ENCODE measurements at regions not wholly inside any gene's neighbourhood (a gene's known extent, or its start where the extent isn't known, plus 50 kb on each side); places are given as distances from the start of the nearest gene placed in this dataset.
"Not testable (repeated sequence)": the region's sequence is repeated elsewhere in the genome, so short reads cannot be mapped to it uniquely, and the experiment has no call there.

DNA sequence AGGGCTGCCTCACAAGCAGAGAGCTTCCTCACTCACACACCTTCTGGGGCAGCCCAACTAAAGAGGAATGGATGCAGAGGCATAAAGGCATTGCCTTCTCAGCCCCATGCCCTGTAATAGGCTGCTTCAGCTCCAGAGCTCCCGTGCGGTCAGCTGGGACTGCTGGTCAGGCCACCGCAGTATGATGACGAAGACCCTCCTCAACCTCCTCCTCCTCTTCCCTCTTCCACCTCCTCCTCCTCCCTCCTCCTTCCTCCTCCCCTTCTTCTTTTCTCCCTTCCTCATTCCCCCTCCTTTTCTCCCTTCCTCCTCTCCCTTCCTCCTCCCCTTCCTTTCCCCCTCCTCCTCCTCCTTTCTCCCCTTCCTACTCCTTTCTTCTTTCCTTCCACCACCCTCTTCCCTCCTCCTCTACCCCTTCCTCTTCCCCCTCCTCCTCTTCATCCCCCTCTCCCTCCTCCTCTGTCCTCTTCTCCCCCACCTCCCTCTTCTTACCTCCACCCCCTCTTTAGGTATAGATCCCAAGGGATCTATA lies 465.3 kb upstream of the CDH4 start:
- DNase-seq, result no peak

DNA sequence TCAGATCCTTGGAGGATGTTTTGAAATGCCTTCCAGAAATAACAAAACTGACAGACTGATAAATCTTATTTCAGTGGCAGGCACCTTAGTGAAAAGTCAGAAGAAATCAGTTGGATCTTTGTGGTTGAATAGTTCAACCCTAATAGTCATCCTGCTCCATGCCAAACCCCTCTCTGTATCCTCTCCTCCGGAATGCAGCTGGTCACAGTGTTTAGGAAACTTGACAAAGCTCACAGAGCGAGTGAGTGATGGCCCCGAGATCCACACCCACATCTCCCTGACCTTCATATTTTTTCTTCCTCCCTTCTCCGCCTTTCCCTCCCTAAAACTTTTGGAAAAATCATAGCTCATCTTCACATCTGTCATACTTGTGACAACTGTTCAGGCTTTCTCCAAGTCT lies 464.8 kb upstream of the CDH4 start:
- no peak for DNase-seq

DNA sequence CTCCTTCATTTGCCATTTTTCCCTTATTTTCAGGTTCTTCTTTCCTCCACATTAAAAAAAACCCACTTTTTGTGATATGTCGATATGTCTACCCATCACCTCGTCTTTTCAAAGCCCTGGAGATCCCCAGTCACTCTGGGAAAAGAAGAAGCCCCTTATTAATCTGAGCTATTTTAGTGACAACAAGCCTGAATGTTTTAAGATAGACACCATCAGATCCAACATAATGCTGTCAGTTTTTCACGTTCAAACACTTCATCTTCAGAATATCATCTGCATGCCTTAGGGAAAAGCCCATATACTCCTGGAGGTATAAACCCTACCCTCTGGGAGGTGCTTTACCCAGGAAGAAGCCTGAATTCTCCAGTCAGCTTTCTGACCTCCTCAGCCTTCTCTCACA lies 464.0 kb upstream of the CDH4 start:
- DNase-seq, result no peak

DNA sequence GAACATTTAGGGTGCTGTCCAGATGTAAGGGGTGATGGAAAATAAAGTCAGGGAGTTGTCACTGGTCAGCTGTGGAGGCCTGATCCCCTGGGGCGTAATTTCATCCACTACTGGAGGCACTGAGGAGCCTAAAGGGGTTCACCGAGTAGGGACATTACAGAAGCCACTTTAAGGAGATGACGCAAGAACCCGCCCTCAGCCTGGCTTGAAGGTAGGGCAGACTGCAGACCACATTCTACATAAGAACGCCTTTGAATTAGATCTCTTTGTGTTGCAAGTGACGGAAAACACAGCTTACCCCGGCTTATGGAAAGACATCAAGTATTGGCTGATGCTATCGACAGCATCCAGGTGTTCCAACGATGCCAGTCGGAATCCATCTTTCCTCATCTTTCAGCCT lies 462.7 kb upstream of the CDH4 start:
- DNase-seq, result no peak

DNA sequence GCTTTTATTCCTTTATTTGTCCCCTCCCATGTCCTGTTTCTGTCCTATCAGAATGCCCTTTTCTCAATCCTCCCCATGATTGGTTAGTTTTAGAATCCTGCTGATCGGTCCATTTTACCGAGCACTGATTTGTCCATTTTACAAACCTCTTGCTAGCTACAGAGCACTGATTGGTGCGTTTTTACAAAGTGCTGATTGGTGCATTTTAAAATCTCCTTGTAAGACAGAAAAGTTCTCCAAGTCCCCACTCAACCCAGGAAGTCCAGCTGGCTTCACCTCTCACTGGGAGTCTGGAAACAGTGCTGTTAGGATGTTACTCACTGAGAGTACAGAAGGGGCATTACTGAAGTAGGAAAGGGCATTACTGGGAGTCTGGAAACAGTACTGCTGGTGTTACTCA lies 461.7 kb upstream of the CDH4 start:
- not testable (repeated sequence) for DNase-seq

DNA sequence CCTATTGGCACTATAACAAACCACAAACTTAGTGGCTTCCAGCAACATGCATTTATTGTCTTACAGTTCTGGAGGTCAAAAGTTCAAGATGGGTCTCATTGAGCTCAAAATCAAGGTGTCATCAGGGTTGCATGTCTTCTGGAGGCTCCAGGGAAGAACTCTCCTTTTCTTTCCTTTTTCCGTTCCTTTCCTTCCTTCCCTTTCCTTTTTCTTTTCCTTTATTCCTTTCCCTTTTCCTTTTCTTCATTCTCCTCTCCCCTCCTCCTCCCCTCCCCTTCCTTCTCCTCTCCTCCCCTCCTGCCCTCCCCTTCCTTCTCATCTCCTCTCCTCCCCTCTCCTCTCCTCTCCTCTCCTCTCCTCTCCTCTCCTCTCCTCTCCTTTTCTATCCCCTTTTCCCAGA lies 460.2 kb upstream of the CDH4 start:
- DNase-seq, result no peak

DNA sequence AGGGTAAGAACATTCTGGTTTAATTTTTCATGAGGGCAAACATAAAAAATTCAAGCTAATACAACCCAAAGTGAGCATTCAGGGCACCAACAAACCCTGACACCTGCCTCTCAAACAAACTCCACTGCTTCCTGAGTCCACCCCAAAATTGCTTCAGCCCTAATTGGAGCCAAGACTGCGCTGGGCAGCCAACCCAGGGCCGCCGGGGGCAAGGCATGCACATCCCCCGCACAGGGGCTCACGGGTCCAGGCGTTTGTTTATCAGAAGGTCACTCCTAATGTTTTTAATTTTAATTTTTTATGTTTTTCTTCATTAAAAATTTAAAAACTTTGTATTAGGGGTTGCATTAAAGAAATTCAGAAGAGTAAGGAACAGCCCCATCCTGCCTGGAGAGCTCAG lies 459.1 kb upstream of the CDH4 start:
- DNase-seq, result no peak

DNA sequence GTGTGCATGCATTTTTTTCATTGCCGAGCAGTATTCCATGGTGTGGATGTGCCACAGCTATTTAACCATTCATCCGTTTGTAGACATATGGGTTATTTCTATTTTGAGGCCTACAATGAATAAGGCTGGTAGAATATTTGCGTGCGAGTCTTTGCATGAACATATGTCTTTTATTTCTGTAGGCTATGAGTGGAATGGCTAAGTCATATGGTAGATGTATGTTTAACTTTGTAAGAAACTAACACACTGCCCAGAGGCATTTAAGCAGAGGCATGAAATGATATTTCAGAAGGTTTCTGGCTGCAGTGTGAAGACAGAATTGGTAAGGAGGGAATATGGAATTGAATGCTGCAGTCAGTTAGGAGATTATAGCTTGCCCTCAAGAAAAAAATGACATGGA lies 457.4 kb upstream of the CDH4 start:
- no peak for DNase-seq

DNA sequence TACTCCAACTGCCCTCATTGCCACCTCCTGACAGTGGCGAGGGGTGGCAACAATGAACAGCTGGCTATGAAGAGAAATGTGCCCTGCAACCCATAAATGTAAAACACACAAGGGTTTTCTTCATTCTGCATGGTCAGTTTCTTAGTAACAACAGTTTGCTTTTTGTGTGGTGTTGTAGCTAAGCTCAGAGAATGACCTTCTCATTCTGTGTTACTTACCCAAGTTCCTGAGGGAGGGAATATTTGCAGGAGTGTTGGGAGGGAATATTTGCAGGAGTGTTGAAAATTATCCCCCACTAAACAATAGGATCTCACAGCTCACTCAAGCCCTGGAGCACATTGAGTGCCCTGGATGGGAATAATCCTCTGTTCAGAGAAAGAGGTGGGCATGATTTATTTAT lies 456.4 kb upstream of the CDH4 start:
- no peak for DNase-seq

DNA sequence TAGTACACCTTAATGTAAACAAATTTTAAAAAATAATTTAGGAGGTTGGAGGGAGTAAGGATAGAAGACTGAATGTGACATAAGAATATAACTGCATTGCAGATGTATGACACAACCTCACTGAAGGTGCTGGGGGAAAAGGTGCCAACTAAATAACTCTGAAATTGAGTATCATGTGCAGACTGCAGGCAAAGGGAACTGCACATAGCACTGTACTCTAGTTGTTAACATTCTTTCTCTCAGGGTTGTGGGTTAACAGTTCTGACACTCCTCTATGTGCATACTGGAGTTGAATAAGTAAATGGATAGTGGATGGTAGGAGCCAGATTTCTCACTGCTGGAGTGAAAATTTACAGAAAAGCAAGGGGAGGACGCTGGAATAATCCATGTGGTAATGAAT lies 451.9 kb upstream of the CDH4 start:
- DNase-seq, result no peak

DNA sequence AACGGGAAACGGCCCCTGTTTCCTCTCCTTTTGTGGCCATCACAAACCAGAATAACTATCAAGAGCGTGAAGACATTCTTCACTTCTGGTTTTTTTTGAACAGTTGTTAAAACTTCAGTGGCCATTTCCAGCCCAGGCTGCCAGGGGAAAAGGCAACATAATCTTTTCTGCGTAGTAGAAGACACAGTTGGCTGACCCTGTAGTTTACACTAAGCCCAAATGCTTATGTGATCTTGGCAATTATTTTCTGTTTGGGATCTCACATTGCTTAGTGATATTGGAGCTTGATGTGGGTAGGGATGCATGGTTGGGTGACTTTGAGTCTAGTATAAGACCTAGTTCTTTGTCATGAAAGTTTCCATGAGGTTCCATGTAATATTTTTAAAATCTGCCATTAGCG lies 449.4 kb upstream of the CDH4 start:
- no peak for DNase-seq

DNA sequence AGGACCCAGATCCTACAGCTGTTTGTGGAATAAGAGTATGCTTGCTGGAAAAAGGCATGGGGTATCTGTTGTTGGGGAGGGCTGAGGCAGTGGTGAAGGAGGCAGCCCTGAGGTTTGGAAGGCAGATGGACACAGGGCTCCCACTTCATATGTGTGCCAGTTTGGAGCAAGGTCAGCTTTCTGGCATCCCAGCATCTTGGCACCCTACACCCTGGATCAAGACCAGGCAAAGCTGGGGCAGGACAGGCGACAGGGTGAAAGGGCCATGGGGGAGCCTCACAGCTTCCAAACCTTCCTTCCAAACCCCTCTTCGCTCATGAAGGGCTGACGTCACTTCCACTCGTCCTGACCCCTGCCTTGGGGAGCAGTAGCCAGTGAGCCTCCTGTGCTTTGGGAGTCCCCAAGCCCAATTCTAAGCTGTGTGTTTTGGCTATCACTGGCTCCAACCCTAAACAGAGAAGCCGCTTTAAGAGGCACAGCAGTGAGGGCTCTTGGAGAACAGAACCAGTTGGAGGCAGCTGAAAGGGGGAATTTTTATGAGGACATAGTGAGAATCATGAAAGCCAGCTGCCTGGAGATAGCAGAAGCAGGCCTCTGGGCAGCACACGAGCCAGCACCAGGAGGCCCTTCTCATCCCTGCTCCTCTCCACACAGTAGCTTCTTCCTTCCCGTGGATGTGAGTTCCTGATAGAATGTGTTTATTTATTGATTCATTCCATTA lies 448.6 kb upstream of the CDH4 start:
- no peak for DNase-seq

DNA sequence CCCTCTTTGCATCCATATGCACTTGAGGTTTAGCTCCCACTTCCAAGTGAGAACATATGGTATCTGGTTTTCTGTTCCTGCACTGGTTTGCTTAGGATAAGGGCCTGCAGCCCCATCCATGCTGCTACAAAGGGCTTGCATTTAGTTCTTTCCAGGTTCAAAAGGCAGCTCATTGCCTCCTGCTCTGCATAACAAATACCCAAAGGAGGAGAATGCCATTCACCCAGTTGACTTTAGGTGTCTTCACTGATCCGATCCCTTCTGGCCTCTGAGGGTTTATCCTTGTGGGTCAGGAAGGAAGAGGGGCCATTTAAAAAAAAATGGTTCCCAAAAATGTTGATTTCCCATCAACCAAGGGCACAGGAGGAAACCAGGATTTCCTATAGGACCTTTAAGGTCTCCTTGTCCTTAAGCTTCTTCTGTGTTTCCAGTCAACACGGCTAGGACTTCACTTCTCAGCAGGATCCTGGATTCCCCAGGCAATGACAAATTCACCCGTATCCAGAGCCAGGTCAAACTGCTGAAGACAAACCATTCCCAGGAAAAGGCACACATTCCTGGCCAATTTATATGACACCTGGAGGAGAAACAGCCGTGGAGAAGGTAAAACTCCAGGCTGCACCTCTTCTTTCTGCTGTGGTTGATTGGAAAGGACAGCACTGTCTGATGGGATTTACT lies 447.7 kb upstream of the CDH4 start:
- no peak for DNase-seq

DNA sequence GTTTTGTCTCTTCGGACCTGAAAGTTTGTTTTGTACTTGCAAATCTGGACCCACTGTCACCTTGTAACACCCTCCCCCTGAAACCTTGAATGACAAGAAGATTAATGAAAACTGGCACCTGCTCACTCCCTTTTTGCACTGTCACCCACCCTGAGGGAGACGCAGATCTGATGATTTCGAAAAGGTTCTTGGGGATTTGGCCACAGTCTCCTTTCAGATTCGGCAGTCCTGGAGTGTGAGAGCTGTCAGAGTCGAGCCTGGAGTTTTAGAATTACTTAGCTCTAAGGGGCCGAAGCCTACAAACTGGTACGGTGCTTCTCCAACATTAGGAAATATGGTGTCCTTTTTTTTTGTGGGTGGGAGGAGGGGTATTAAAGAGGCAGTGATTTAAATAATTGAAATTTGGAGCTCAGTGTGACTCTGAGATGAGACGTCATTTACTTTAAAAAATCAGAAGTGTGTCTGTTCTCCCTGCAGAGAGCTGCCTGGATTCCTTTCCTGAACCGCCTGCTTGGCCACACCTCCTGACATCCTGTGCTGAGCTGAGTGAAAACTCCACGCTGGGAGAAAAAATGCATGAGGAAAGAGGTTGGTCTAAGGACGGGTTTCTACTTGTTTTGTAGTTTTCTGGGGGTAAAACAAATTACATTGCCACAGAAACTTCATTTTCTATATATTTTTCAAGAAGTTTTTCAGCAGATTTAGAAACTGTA lies 447.0 kb upstream of the CDH4 start:
- no peak for DNase-seq

DNA sequence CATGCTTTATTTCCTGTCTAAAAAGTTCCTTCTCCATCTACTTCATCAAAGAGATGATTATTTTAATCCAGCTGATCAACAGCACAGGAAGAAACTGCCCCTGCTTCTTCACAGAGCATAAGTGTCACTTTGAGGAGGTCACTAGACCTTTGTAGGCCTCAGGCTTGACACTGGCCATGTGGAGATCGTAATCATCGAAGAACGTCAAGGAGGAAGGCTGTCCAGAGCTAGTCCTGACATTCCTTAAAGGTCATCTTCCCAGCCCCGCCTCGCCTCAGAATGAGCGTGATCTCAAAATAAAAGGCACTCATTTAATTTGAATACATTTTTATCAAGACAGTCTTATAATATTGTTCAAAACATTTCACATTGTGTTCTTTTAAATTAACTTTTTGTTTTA lies 445.7 kb upstream of the CDH4 start:
- DNase-seq, result no peak

DNA sequence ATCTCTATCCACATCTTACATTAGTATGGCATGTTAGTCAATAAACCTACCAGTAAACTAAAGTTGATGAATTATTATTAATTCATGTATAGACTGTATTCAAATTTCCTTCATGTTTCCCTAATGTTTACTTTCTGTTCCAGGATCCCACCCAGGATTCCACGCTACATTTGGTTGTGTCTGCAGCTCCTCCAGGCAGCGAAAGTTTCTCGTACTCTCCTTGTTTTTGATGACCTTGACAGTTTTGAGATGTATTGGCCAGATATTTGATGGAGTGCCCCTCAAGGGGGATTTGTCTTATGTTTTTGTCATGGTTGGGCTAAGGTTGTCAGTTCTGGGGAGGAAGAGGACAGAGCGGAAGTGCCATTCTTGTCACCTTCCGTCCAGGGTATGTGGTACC lies 445.2 kb upstream of the CDH4 start:
- no peak for DNase-seq

DNA sequence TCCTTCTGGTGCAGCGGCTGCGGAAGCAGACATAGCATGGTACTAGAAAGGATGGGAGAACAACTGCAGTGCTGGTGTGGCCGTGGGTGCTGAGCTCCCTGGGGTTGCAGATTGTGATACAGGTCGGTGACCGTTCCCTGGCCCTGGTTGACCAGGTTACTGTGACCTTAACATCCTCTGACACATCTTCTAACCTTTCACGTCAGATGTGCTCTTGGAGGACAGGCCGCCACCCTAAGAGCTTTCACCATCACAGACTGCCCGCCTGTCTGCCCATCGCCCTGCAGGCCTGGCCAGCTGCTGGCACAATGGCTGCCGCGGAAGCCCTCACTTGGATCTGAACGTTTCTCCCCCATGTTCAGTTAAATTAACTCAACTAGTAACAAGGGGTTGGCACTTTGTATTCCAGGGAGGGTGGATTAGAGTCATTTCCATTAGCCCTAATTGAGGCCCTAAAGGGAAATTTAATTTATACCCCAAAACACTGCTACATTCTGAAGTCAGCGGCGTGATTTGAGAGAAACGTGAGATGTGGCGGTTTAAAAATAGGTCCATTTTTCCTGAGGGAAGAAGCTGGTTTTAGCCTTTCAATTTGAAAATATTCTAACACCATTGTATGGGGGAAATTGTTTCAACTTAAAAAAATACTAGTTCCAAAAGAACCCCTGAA lies 443.9 kb upstream of the CDH4 start:
- no peak for DNase-seq

DNA sequence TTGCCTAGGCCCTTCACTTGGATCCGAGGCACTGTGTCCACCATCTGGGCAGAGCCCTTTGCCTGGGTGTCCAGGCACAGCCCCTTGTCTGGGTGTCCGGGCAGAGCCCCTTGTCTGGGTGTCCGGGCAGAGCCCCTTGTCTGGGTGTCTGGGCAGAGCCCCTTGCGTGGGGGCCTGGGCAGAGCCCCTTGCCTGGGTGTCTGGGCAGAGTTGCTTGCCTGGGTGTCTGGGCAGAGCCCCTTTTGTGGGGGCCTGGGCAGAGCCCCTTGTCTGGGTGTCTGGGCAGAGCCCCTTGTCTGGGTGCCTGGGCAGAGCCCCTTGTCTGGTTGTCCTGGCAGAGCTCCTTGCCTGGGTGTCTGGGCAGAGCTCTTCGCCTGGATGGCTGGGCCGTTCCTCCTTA lies 443.4 kb upstream of the CDH4 start:
- DNase-seq, result no peak

DNA sequence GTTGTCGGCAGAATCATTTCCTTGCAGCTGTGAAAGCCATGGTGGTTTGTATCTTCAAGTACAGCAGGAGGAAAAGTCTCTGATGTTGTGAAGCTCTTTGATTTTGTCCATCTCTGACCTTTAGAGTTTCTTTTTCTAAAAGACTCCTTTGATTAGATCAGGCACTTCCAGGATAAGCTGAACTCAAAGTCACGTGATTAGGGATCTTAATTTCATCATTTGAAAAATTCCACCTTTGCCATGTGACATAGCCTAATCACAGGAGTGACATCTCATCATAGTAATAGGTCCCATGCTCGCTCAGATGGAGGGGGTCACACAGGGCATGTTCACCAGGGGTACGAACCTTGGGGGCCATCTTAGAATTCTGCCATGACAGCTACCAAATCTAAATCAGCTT lies 441.5 kb upstream of the CDH4 start:
- no peak for DNase-seq

DNA sequence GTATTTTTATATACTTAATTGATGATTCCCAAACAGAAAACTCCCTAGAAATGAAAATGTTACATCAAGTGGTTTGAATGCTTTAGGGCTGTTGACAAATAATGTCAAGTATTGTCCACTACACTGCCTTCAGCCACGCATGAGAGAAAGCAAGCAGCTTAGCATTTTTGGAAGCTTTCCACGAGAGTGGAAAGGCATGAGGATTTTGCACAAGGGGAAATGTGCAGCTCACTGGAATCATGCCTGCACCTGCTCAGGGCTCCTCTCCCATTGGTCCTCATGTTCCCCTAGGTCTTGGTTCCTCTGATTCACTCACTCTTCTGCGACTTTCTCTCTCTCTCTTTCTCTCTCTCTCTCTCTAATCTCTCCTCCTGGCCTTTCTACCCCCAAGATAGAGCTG lies 439.5 kb upstream of the CDH4 start:
- no peak for DNase-seq

DNA sequence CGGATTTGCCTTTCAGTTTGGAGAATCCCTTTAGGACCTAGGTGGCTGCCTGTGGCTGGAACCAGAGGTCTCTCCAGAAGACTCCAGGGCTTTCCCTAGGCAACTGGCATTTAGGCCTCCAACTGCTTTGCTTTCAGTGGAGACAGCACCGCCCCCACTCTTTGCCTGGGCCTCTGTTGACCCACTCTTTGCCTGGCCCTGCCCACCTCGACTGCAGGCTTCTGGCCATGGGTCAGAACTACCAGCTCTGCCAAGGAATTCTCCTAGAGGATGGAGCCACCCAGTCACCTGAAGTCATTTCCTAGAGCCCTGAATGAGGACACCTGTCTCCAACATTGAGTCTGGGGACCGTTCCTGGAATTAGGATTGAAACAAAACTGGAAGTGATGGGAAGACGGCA lies 439.0 kb upstream of the CDH4 start:
- DNase-seq, result no peak

DNA sequence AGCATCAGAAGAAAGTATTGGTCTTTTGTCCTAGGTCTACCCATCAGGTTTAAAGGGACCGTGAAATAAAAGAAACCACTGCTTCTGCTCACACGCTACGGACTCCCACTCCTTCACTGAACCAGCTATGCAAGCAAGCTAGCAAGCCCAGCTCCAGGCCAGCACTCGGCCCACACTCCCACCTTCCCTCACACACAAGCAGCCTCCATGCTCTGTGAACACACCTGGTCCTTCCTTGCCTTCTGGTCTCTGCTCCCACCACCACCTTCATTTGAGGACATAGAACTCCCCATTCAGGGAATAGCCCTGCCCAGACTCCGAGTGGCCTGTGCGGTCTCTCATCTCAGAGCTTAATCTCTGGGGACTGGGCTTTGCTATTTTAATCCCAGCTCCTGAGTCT lies 436.4 kb upstream of the CDH4 start:
- DNase-seq, result no peak

DNA sequence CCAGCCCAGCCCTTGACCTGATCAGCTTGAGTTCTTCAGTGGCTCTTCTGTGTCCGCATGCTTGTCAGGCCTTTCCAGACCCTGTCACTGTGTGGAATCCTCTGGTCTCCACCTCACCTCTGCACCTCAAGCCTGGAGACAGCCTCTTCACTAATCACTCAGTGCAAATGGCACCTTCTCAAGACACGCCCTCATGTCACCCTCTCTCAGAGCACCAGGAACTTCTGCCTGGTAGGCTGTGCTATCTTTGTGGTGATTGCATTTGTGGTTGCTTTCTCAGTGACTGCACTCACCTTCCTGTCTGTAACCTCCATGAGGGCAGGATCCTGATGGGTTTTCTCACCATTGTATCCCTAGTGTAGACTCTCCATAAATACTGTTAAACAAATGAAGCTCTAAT lies 435.2 kb upstream of the CDH4 start:
- DNase-seq, result no peak

DNA sequence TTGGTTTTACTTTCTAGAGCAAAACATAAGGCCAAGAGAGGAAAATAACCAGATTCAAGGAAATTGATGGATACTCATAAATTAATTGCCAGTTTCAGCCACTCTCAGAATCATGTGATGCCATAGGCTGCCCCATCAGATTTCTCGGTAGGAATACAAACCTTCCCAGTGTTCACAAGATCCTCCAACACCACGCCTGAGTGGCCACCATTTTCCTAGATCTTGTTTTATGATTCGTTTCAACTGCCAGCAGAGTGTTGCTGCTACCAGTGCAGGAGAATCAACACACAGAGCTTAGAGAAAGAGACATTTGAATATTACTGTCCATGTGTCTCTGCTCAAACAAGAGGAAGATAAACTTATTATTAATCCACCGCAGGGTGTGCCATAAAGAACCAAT lies 434.2 kb upstream of the CDH4 start:
- no peak for DNase-seq
